NB4 (cell line): ENCODE measurements at regions not wholly inside any gene's neighbourhood (a gene's known extent, or its start where the extent isn't known, plus 50 kb on each side); places are given as distances from the start of the nearest gene placed in this dataset.

Experiments
- DNase-seq: peaks from one replicate; pipeline ENCODE4 v3.0.0; 2010; ENCODE audit warnings: low read depth
- H3K4me3 ChIP-seq: one replicate; pipeline ENCODE4 v1.5.1; 2011; ENCODE audit warnings: mild to moderate bottlenecking, low read depth, low read length, moderate library complexity
- MYC ChIP-seq: IDR thresholded peaks from 2 replicates; pipeline ENCODE4 v1.6.1; 2011; ENCODE audit warnings: low read depth, low read length
- POLR2A ChIP-seq: IDR thresholded peaks from 2 replicates; pipeline ENCODE4 v1.6.1; 2011; ENCODE audit warnings: mild to moderate bottlenecking; ENCODE audit not compliant: insufficient read length; ENCODE audit errors: extremely low read depth
- TF ChIP-seq, protein P1 (sequence below): IDR thresholded peaks from 2 replicates; pipeline ENCODE4 v1.6.1; 2011; ENCODE audit warnings: low read depth, low read length
- TF ChIP-seq, protein P2 (sequence below): IDR thresholded peaks from one replicate; pipeline ENCODE4 v1.5.1; 2012; ENCODE audit warnings: low read depth, low read length

DNA sequence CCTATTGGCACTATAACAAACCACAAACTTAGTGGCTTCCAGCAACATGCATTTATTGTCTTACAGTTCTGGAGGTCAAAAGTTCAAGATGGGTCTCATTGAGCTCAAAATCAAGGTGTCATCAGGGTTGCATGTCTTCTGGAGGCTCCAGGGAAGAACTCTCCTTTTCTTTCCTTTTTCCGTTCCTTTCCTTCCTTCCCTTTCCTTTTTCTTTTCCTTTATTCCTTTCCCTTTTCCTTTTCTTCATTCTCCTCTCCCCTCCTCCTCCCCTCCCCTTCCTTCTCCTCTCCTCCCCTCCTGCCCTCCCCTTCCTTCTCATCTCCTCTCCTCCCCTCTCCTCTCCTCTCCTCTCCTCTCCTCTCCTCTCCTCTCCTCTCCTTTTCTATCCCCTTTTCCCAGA, 460.2 kb upstream of the CDH4 start:
- no peak overlapping the region for H3K4me3 ChIP-seq

DNA sequence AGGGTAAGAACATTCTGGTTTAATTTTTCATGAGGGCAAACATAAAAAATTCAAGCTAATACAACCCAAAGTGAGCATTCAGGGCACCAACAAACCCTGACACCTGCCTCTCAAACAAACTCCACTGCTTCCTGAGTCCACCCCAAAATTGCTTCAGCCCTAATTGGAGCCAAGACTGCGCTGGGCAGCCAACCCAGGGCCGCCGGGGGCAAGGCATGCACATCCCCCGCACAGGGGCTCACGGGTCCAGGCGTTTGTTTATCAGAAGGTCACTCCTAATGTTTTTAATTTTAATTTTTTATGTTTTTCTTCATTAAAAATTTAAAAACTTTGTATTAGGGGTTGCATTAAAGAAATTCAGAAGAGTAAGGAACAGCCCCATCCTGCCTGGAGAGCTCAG, 459.1 kb upstream of the CDH4 start:
- H3K4me3 ChIP-seq = no peak overlapping the region
- DNase-seq = no peak
- TF ChIP-seq, protein P1, sequence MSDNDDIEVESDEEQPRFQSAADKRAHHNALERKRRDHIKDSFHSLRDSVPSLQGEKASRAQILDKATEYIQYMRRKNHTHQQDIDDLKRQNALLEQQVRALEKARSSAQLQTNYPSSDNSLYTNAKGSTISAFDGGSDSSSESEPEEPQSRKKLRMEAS = no peak
- no peak for TF ChIP-seq POLR2A
- TF ChIP-seq MYC = no peak
- TF ChIP-seq, protein P2, sequence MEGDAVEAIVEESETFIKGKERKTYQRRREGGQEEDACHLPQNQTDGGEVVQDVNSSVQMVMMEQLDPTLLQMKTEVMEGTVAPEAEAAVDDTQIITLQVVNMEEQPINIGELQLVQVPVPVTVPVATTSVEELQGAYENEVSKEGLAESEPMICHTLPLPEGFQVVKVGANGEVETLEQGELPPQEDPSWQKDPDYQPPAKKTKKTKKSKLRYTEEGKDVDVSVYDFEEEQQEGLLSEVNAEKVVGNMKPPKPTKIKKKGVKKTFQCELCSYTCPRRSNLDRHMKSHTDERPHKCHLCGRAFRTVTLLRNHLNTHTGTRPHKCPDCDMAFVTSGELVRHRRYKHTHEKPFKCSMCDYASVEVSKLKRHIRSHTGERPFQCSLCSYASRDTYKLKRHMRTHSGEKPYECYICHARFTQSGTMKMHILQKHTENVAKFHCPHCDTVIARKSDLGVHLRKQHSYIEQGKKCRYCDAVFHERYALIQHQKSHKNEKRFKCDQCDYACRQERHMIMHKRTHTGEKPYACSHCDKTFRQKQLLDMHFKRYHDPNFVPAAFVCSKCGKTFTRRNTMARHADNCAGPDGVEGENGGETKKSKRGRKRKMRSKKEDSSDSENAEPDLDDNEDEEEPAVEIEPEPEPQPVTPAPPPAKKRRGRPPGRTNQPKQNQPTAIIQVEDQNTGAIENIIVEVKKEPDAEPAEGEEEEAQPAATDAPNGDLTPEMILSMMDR = no peak

More for the DNA sequence above, 460.2 kb upstream of the CDH4 start:
- DNase-seq = no peak
- TF ChIP-seq, protein P1 = no peak
- TF ChIP-seq MYC = no peak
- TF ChIP-seq, protein P2 = no peak
- TF ChIP-seq POLR2A = no peak

DNA sequence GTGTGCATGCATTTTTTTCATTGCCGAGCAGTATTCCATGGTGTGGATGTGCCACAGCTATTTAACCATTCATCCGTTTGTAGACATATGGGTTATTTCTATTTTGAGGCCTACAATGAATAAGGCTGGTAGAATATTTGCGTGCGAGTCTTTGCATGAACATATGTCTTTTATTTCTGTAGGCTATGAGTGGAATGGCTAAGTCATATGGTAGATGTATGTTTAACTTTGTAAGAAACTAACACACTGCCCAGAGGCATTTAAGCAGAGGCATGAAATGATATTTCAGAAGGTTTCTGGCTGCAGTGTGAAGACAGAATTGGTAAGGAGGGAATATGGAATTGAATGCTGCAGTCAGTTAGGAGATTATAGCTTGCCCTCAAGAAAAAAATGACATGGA, 457.4 kb upstream of the CDH4 start:
- DNase-seq = no peak
- TF ChIP-seq, protein P2 = no peak
- TF ChIP-seq POLR2A (no peak), MYC (no peak)
- TF ChIP-seq, protein P1 = no peak
- no peak overlapping the region for H3K4me3 ChIP-seq

DNA sequence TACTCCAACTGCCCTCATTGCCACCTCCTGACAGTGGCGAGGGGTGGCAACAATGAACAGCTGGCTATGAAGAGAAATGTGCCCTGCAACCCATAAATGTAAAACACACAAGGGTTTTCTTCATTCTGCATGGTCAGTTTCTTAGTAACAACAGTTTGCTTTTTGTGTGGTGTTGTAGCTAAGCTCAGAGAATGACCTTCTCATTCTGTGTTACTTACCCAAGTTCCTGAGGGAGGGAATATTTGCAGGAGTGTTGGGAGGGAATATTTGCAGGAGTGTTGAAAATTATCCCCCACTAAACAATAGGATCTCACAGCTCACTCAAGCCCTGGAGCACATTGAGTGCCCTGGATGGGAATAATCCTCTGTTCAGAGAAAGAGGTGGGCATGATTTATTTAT, 456.4 kb upstream of the CDH4 start:
- DNase-seq = no peak
- H3K4me3 ChIP-seq = no peak overlapping the region
- TF ChIP-seq POLR2A = no peak
- TF ChIP-seq, protein P1 = no peak
- TF ChIP-seq, protein P2 = no peak

DNA sequence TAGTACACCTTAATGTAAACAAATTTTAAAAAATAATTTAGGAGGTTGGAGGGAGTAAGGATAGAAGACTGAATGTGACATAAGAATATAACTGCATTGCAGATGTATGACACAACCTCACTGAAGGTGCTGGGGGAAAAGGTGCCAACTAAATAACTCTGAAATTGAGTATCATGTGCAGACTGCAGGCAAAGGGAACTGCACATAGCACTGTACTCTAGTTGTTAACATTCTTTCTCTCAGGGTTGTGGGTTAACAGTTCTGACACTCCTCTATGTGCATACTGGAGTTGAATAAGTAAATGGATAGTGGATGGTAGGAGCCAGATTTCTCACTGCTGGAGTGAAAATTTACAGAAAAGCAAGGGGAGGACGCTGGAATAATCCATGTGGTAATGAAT, 451.9 kb upstream of the CDH4 start:
- DNase-seq = no peak
- TF ChIP-seq, protein P2 = no peak
- TF ChIP-seq POLR2A (no peak), MYC (no peak)
- TF ChIP-seq, protein P1 = no peak
- no peak overlapping the region for H3K4me3 ChIP-seq

DNA sequence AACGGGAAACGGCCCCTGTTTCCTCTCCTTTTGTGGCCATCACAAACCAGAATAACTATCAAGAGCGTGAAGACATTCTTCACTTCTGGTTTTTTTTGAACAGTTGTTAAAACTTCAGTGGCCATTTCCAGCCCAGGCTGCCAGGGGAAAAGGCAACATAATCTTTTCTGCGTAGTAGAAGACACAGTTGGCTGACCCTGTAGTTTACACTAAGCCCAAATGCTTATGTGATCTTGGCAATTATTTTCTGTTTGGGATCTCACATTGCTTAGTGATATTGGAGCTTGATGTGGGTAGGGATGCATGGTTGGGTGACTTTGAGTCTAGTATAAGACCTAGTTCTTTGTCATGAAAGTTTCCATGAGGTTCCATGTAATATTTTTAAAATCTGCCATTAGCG, 449.4 kb upstream of the CDH4 start:
- TF ChIP-seq, protein P1 = no peak
- TF ChIP-seq MYC (no peak), POLR2A (no peak)
- TF ChIP-seq, protein P2 = no peak
- no peak overlapping the region for H3K4me3 ChIP-seq
- DNase-seq = no peak
